MV-4-11 (cell line): ENCODE measurements at regions not wholly inside any gene's neighbourhood (a gene's known extent, or its start where the extent isn't known, plus 50 kb on each side); places are given as distances from the start of the nearest gene placed in this dataset.

Experiments
- DNase-seq: peaks from one replicate; lab custom pipeline; 2025; lab: John Stamatoyannopoulos, UW

DNA sequence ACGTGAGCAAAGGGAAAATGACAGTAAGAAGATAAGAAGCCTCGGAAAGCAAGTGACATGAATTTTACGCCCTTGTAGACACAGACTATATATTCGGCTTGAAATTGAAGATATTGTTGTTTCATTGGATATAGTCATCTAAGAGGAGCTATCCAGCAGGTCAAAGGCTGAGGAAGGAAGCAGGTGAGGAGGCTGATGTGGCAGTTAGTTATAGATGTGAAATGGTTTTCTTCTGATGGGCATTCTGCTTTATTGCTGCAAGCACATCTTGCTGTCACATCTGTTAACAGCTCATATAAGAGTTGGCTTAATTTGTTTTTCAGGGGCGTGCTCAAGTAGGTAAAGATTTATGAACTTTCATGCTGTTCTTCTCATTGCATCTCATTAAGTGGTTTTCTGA, 146.1 kb downstream of the KLF5 start:
- no peak for DNase-seq

DNA sequence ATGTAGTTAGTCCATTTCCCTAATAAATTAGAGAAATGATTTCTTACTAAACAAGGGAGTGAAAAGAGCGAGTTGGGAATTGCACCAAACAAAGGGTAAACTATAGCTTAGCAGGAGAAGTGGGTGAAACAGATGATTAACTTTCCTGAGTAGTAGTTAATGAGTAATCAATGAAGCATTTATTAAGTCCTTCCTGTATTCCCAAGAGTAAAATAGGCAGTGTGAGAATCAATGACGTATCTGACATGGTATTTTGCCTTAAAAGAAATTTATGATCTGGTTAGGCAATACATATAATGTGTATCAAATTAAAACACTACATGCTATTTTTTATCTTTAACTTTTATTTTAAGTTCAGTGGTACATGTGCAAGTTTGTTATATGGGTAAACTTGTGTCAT, 142.8 kb downstream of the KLF5 start:
- DNase-seq: no peak

DNA sequence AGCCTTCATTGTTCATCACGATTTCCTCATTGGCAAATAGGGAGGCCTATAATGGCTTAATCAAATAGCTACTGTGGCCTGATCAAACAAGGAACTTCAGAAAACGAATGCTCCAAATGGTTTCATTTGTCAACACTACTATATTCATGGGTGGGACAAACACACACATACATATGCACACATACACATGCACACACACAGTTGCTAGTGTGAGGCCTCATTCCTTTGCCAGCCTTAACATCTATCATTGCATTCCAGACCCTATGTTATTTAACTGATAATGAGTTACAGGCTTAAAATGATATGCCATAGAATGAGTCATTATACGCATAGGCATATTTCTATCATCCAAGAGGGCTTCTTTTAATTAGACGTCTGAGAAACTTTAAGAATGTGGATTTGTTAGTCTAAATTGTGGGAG, 140.2 kb downstream of the KLF5 start:
- DNase-seq: no peak

DNA sequence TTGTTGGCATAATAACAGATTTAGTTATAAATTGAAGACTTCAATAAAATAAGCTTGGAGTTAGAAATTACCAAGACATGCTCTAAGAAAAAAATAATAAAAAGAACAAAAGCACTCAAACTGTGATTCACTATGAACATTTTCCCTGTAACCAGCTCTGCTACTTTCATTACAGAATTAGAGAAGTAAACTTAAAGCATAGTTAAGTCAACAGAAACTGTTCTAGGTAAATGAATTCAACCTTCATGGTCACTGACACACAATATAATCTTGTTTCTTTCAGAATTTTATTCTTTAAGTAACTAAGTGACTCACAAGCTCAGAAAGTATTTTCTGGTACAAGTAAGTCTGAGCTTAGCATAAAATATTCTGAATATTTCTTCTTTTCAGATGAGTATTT, 136.3 kb downstream of the KLF5 start:
- no peak for DNase-seq

DNA sequence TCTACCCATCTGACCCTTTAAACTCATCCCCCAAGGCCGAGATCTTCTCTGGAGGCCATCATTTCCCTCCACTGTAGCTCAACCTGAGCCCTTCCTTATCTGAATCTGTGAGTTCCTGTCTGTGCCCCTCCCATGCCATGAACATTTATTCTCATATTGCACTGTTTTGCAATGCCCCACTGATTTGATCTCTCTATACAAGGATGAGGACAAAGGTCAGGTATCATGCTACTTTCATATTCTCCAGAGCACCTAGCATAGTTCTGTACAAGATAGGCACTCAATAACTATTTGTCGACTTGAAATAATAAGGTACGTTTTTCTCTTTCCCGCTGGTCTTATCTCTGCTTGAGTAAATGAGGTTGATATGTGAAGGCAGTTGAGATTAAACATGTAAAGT, 135.5 kb downstream of the KLF5 start:
- no peak for DNase-seq

DNA sequence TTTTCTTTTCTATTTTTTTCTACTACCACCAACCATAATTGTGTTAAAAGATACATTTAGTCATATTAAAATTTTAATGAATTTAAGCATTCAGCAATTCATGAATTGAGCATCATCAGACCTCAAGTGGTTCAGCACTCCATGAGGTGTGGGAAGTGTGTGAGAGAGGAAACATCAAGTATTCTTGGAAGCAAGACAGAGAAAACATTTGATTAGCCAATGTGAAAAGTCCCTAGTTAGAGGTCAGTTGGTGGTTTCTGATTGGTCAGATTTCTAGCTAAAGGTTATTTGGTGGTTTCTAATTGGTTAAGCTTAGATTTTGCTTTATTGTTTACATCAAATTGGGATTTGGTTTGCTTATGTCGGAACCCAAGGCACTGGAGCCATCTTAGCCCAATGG, 134.7 kb downstream of the KLF5 start:
- DNase-seq: no peak

DNA sequence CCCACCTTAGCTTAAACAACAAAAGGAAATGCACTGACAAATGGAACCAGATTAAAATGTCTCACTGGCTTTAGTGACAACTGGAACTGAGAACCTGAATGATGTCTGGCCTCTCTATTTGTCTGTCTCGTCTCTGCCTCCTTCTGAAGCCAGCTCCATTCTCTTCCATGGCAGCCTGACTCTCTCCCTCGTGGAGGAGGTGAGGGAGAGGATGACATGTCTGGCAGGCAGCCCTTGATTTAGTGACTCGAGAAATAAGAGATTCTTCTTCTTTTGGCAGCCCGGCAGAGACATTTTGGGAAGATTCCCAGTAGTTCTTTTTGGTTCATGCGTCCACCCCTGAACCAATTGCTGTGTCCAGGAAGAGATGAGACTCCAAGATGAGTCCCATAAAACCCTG, 131.7 kb downstream of the KLF5 start:
- no peak for DNase-seq

DNA sequence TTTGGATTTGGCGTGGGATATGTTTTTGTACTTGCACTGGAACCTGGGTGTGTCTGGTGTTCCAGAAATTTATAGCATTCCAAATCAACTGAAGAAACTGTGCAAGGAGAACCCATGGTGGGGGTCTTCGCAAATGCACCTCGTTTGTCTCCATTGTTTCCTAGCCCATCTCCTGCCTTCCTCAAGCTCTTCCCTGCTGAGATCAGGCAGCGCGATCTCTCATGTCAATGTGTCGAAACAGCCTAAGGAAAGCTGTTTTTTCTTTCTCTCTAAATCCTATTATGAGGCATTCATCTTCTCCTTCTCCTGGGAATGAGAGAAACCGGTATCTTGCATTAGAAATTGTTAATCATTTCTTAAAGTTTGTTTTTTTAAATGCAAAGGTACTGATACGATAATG, 131.0 kb downstream of the KLF5 start:
- no peak for DNase-seq

DNA sequence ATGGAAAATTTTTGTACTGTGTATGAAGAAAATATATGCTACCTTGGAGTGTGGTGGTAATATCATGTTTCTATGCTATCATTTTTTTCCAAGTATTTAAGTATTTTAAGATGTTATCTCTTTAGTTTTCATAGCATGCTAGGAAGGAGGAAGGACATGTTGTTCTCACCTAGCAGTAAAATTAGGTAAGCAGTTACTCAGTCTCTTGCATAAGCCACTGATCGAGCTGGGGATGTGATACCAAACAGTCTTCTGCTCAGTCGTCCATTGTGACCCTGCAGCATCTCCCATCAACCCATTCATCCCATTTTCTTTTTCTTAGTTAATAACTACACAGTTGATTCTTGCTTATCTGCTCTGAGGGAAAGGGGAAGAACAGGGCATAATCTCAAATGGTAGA, 130.6 kb downstream of the KLF5 start:
- DNase-seq: no peak

DNA sequence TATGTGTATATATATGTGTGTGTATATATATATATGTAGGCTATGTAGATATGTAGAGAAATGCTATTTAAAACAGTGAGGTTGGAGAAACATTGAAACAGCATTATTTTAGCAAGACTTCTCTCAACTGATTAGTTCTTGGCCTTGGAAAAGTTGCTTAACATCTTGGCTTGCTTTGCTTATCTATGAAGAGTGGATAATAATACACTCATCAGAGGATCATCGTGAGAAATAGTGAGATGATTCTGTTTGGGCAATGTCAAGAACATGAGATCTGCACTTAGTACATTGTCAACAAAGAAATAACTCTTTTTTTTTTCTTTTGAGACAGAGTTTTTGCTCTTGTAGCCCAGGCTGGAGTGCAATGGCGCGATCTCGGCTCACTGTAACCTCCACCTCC, 128.3 kb downstream of the KLF5 start:
- no peak for DNase-seq

DNA sequence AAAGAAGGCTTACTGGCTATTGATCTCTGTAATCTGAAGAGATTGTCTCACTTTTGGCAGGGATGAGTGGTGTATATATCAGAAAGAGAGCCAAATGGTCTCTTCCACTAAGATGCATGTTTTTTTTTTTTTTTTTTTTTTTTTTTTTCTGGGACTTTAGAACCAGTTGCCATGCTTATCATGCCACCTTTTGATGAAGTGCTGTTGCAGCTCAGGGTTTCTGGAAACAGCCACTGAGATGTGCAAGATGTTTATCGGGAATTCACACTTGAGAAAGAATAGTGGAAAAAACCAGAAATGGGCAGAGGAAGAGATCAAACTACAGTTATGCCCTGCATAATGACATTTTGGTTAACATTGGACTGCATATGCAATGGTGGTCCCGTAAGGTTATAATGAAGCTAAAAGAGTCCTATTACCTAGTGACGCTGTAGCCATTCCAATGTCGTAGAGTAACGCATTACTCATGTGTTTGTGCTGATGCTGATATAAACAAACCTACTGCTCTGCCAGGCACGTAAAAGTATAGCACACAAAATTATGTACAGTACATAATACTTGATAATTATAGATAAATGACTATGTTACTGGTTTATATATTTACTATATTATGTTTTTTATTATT, 121.0 kb downstream of the KLF5 start:
- DNase-seq: no peak

DNA sequence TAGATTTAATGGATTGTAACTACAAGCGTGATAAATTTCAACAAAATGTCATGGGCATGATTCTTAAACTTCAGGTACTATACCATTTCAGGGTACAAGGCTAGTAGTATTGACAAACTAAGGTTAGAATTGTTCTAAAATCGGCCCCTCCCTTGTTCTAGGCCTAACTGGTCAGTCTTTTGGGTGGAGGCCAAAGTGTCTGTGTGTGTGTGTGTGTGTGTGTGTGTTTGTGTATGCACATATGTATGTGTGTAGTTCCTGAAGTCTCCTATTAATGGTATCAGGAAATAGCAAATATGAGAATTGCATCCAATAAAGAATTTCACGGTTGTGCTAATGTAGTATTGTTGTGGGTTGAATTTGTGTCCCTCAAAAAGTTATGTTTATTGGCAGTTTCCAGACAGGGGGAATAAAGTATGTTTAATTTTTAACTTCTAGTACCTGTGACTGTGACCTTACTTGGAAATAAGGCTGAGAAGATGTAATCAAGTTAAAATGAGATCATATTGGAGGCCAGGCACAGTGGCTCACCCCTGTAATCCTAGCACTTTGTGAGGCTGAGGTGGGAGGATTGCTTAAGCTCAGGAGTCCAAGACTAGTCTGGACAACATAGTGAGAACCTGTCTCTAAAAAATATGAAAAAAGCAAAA, 119.2 kb downstream of the KLF5 start:
- DNase-seq: no peak

DNA sequence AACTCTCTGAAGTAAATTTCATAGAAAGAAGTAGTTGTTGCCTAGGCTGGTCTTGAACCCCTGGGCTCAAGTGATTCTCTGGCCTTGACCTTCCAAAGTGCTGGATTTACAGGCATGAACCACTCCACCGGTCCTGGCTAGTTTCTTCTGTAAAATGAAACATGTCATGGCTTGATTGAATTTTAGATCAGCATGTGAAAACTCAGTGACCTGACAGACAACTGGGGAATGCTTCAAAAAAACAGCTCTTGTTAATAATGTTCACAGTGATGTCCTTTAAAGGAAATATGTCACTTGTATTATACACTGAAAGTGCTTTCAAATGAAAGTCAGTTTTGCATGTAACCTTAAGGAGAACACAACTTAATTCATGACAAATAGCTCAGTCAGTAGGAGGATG, 118.2 kb downstream of the KLF5 start:
- DNase-seq: no peak

DNA sequence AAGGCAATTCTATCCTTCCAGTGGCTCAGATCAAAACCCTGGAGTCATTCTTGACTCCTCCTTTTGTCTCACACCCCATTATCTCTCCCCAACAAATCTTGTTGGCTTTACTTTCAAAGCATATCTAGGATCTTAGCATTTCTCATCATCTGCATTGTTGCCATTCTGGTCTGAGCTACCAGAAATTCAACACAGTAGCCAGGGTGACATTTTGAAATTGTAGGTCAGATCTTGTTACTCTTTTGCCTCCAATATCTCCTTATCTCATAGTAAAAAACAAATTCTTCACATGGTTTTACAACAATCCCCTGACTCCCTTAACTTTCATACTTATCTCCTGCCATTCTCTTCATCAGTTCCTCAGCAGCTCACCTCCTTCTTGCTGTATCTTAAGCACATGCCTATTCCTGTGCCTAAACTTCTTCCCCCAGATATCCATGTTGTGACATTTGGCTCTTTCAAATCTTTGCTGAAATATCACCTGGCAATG, 115.8 kb downstream of the KLF5 start:
- DNase-seq: no peak

DNA sequence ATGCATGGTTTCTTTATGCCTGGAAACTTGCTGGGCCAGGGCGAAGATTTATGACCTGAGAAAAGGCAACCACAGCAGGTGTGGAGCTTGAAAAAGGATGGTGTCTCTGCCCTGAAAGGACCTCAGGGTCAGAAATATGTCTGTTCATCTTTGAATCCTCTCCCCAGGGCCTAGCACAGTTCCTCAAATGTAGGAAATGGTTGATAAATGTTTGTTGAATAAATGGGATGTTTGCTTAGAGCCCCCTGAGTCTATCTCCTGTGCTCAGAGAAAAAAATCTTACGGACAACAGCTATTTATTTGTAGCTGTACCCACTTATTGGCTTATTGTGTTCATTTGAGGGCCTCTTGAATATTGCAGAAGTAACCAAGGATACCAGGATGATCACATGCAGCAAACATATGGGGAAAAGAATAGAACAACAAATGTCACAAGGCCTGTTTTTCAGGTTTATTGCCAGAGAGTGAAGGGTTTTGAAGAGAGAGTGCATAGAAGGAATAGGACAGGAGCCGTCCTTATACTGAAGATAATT, 114.5 kb downstream of the KLF5 start:
- DNase-seq: no peak

DNA sequence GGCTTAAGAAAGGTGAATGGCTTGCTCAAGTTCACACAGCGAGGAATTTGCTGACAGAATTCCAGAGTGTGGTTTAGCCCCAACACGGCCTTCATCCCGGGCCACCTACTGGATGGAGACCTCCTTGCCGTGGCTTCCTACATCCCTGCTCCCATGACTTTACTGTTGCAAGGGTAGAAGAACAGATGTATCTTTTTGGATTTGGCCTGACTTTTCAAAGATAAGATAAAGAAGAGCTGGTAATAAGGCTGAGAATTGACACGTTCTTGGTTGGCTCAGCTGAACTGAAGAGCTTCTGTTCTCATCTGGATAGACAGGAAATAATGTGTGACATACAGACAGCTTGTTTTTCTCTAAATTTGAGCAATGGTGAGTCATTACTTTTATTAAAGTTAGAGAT, 113.1 kb downstream of the KLF5 start:
- no peak for DNase-seq

DNA sequence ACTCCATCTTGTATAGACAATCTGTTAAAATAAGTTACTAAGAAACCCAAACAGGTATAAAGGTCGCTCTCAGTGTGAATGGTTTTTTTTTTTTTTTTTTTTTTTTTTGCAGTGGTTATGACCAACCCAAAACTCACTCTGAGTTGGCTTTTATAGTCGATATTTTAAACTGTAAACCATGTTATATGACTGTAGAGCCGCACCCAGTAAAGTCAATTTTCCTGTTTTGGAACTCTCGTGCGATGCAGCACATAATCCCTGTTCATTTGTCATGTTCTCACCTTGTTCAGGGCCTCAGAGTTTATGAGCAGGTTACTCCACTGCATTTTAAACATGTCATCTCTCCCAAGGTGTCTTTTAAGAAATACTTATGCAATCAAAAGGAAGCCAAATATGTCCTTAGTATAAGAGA, 112.5 kb downstream of the KLF5 start:
- DNase-seq: no peak

DNA sequence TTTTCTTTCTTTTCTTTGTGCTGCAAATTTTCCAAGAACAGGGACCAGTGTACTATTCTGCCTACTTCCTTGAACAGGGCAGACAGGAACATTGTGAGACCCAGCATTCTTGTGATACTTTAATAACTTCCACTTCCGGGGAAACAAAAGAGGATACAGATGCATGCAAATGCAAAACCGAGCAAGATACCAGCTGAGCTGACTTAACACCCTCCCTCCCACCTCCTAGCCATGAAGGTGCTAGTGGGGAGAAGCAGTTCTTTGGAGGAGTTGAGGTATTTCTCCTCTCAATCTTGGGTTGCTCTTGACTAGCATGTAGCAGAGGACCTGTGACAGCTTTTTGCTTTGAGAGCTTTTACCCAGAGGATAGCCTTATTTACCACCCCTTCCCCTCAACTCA, 111.2 kb downstream of the KLF5 start:
- DNase-seq: no peak

DNA sequence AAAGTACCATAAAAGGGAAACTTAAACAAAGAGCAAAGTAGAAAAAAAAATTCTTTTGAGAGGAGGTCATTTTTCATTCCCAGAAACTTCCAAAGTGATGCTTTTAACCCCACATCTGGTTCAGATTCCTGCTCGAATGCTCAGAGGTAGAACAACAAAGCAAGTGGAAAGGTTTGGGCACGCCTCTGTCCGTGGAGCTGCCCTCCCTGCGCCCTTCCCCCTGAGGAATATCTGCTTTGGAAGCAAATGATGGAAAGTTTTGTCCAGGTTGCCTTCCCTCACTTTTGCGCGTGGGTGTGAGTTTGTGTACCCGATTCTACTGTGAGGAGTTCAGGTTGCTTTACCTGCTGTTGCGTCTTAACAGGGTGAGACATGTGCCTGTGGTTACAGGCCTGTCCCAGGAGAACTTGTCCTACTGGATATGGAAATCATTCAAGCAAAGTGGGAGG, 110.2 kb downstream of the KLF5 start:
- DNase-seq: no peak

DNA sequence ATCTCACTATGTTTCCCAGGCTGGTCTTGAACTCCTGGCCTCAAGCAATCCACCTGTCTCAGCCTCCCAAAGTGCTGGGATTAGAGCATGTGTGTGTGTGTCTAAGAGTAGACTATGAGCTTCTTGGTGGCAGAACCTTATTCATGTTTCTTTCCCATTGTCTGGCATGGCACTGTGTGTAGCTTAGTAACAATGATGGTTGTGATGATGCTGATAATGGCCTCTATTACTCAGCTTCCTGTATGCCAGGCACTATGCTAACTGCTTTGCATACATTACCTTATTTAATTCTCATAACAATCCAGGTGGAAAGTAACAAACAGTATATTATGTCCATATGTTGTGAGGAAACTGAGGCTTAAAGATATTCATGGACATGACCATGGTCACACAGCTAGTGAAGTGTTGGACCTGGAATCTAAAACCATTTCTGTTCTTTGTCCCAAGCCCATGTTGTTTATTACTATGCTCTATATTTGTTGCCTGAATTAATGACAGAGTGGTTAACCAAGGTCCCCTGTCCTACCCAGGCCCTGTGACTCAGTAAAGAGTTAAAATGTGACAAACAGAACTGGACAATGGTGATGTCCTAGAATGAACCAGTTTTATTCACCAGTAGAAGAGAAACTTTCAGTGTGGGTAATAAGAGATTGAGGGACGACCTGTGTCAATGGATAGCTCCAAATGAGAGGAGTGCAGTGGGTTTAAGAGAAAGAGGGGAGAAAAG, 109.6 kb downstream of the KLF5 start:
- no peak for DNase-seq

DNA sequence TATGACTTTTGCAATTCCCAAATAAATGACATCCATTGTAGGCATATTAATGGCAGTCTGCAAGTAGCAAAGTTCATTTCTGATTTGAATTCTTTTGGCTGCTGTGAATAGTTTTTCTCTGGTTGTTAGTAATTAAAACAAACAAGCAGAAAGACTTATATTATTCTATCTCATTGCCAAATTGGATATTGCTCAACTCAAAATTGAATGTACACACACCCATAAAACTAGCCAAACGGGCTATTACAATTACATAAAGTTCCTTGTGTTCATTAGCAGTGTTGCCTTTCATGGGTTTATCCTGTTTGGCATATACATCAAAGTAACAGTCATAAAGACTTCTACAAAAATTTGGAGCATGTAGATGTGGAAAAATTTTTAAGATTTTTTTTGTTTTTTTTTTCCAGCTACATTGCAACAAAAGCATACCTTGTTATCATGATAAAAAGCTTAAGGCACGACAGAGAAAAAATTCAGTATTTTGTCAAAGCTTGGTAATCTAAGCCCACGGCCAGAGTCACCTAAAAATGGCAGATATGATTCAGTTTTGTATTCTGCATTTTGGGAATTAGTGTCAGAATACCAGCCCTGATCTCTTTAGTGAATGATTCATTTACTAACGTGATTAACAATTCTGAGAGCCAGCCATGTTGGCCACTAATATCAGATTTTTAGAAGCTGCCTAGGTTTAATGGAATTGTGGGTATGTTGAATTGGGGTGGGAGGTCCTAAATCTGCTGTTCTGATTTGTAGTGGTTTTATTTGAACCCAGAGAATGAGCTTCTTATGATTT, 108.4 kb downstream of the KLF5 start:
- DNase-seq: no peak

DNA sequence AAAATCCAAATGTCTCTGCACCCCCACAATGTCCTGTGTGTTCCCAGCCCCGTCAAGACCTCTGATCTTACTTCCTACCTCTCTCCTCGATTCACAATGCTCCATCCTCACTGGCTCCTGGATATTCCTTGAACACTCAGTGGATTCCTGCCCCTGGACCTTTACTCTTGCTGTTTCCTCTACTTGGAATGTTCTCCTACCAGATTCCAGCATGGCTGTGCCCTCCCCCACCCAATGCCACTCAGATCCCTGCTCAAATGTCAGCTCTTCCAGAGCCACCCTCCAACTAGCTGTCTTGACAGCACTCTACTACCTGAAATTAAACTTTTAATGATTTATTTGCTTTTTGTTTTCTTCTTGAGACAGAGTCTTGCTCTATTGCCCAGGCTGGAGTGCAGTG, 107.4 kb downstream of the KLF5 start:
- DNase-seq: no peak
